Epidermal melanocyte (primary cell): ENCODE measurements at regions not wholly inside any gene's neighbourhood (a gene's known extent, or its start where the extent isn't known, plus 50 kb on each side); places are given as distances from the start of the nearest gene placed in this dataset.
"Not testable (repeated sequence)": the region's sequence is repeated elsewhere in the genome, so short reads cannot be mapped to it uniquely, and the experiment has no call there.

Experiments
- DNase-seq: peaks from one replicate; pipeline ENCODE4 v3.0.0; 2011; ENCODE audit warnings: low spot score; ENCODE audit not compliant: insufficient read length

- DNase-seq: no peak
Observed at GRCh38 chr18:67455890-67456501, 60.5 kb downstream of the DSEL start.

- no peak for DNase-seq
Observed at GRCh38 chr18:67453901-67454300, 62.6 kb downstream of the DSEL start.

GRCh38 chr18:67451960-67452359 is 64.6 kb downstream of the DSEL start:
- DNase-seq: no peak

GRCh38 chr18:67451101-67451500 is 65.4 kb downstream of the DSEL start:
- not testable (repeated sequence) for DNase-seq

GRCh38 chr18:67433971-67434370 is 82.5 kb downstream of the DSEL start:
- no peak for DNase-seq

- DNase-seq: no peak
Observed at GRCh38 chr18:67432806-67433205, 83.7 kb downstream of the DSEL start.

- peak; percentile 20 for DNase-seq
Observed at GRCh38 chr18:67428805-67429204, 87.7 kb downstream of the DSEL start.

GRCh38 chr18:67428158-67428557 is 88.4 kb downstream of the DSEL start:
- DNase-seq: no peak

GRCh38 chr18:67426486-67426885 is 90.0 kb downstream of the DSEL start:
- DNase-seq: no peak

GRCh38 chr18:67425672-67426071 is 90.8 kb downstream of the DSEL start:
- DNase-seq: no peak

GRCh38 chr18:67421651-67422050 is 94.9 kb downstream of the DSEL start:
- DNase-seq: no peak

GRCh38 chr18:67417864-67418523 is 98.5 kb downstream of the DSEL start:
- no peak for DNase-seq

GRCh38 chr18:67411116-67411515 is 105.4 kb downstream of the DSEL start:
- DNase-seq: no peak

GRCh38 chr18:67410075-67411070 is 106.1 kb downstream of the DSEL start:
- no peak for DNase-seq

- no peak for DNase-seq
Observed at GRCh38 chr18:67408240-67408639, 108.3 kb downstream of the DSEL start.

GRCh38 chr18:67406714-67407113 is 109.8 kb downstream of the DSEL start:
- DNase-seq: no peak

GRCh38 chr18:67402543-67402942 is 114.0 kb downstream of the DSEL start:
- no peak for DNase-seq

- DNase-seq: no peak
Observed at GRCh38 chr18:67400502-67401117, 115.9 kb downstream of the DSEL start.

GRCh38 chr18:67386032-67386431 is 130.5 kb downstream of the DSEL start:
- no peak for DNase-seq

- no peak for DNase-seq
Observed at GRCh38 chr18:67385455-67385854, 131.1 kb downstream of the DSEL start.

- not testable (repeated sequence) for DNase-seq
Observed at GRCh38 chr18:67384057-67384456, 132.5 kb downstream of the DSEL start.
